Esophagus squamous epithelium (tissue), 5 donors: ENCODE measurements at regions not wholly inside any gene's neighbourhood (a gene's known extent, or its start where the extent isn't known, plus 50 kb on each side); places are given as distances from the start of the nearest gene placed in this dataset.

Experiments used
- DNase-seq: peaks from one replicate; lab custom pipeline; 2025; lab: John Stamatoyannopoulos, UW
- H3K27ac ChIP-seq, 4 donors: fragments of 200-600 bp; sonication (generic); one replicate each; pipeline ENCODE4 v1.5.1; 2016 to 2019; ENCODE audit warnings: mild to moderate bottlenecking in 1 of 4
- H3K27me3 ChIP-seq, 4 donors: fragments of 200-600 bp; sonication (generic); 1 replicate in 3 of 4; 2 replicates in 1 of 4; pipeline versions ENCODE4 v1.5.1 to v1.6.0; 2017 to 2021; ENCODE audit warnings: antibody characterized with exemption in 1 of 4
- H3K36me3 ChIP-seq, 3 donors: fragments of 200-600 bp; sonication (generic); one replicate each; pipeline ENCODE4 v1.5.1; 2016 to 2019
- H3K4me1 ChIP-seq, 3 donors: fragments of 200-600 bp; sonication (generic); one replicate each; pipeline ENCODE4 v1.5.1; 2017 to 2019
- H3K4me3 ChIP-seq, 4 donors: fragments of 200-600 bp; sonication (generic); 1 replicate in 3 of 4; 2 replicates in 1 of 4; pipeline ENCODE4 v1.5.1; 2016 to 2019; ENCODE audit warnings: mild to moderate bottlenecking in 2 of 4, moderate library complexity in 1 of 4
- H3K9me3 ChIP-seq, 3 donors: fragments of 200-600 bp; sonication (generic); one replicate each; pipeline ENCODE4 v1.5.1; 2016 to 2019
- POLR2A ChIP-seq, 4 donors: fragments of 450-650 bp; IDR thresholded peaks; one replicate each; pipeline ENCODE4 v1.6.1; 2017; ENCODE audit warnings: antibody characterized with exemption in 4 of 4, mild to moderate bottlenecking in 4 of 4, moderate library complexity in 3 of 4
- WGBS, 2 donors: methylation state at CpG; one replicate each; pipeline ENCODE4 v1.1.5; 2018; 5-methylcytosine and 5-hydroxymethylcytosine counted together
- intact Hi-C: fragments of 100-400 bp; cut with DNase I; formaldehyde crosslinking; loops from one replicate; pipeline ENCODE4 v1.15.0; 2022
- TF ChIP-seq, protein P1 (sequence below), 6 experiments: fragments of 450-650 bp in 4 of 6; fragments of 200-600 bp in 2 of 6; sonication (generic) in 2 of 6; IDR thresholded peaks; one replicate each; pipeline ENCODE4 v1.5.1; 2016 to 2019; ENCODE audit warnings: antibody characterized with exemption in 6 of 6, mild to moderate bottlenecking in 4 of 6, moderate library complexity in 4 of 6
- donor health status: DM: yes; HTN: yes; CAD: no.

DNA sequence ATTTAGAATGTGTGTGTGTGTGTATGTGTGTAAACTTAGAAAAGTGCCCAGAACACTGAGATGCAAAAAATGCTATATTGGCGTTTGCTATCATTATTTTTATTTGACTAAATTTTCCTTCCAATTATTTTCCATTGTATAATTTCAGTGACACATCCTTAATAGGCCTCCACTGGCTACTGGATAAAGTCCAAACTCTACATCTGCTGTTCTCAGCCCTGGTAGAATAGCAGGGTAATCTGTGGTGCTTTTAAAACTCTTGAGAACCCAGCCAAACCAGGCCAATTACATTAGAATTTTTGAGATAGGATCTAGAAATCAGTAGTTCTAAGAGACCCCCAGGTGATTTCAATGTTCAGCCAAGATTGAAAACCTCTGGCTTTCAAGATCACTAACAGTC is 66.4 kb downstream of the ZNF503 start:
- H3K4me3 ChIP-seq, result no peak overlapping the region
- intact Hi-C loops, result no loop called here
- WGBS, 2 donors, result 44 to 59% methylated on average over 1 of the region's 1 CpG
- no peaks in the 10 kb centered on the region for H3K36me3 ChIP-seq
- no peaks in the 10 kb centered on the region for H3K27me3 ChIP-seq
- DNase-seq, result no peak
- H3K4me1 ChIP-seq, result no peaks in the 10 kb centered on the region
- H3K27ac ChIP-seq, result no peak overlapping the region
- no peak for TF ChIP-seq POLR2A (IDR thresholded peaks at IDR 0.05)
- TF ChIP-seq, protein P1, sequence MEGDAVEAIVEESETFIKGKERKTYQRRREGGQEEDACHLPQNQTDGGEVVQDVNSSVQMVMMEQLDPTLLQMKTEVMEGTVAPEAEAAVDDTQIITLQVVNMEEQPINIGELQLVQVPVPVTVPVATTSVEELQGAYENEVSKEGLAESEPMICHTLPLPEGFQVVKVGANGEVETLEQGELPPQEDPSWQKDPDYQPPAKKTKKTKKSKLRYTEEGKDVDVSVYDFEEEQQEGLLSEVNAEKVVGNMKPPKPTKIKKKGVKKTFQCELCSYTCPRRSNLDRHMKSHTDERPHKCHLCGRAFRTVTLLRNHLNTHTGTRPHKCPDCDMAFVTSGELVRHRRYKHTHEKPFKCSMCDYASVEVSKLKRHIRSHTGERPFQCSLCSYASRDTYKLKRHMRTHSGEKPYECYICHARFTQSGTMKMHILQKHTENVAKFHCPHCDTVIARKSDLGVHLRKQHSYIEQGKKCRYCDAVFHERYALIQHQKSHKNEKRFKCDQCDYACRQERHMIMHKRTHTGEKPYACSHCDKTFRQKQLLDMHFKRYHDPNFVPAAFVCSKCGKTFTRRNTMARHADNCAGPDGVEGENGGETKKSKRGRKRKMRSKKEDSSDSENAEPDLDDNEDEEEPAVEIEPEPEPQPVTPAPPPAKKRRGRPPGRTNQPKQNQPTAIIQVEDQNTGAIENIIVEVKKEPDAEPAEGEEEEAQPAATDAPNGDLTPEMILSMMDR (IDR thresholded peaks at IDR 0.05), result no peak
- no peaks in the 10 kb centered on the region for H3K9me3 ChIP-seq

DNA sequence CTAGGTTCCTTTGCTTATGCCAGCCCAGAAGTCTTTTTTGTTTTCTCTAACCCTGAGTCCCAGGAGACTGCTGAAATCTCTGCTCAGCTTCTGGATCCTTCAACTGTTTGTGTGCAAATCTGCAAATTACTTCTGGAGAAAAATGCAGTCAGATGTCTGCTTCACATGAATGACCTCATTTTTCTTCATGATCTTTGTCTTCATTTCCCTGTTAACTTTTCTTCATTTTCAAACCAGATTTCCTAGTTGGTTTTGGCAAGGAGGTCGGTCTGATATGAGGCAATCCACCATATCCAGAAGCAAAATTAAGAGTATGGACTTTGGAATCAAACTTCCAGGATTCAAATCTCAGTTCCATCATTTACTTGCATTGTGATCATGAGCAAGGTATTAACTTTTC is 66.8 kb downstream of the ZNF503 start:
- intact Hi-C loops, result no loop called here
- TF ChIP-seq, protein P1 (IDR thresholded peaks at IDR 0.05), result no peak
- no peak for TF ChIP-seq POLR2A (IDR thresholded peaks at IDR 0.05)
- no peak overlapping the region for H3K4me3 ChIP-seq

DNA sequence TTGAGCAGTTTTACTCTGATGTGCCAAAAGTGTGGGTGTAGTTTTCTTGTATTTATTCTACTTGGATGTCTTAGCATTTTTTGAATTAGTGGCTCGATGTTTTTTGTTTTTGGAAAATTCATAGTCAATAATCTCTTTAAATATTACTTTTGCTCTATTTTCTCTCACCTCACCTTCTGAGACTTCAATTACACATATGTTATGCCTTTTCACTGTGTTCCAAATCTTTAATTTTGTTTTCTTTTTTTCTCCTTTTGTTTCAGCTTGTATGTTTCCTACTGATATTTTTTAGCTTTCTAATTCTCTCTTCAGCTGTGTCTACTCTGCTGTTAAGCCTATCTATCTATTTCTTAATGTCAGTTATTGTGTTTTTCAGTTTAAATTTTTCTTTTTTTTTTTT is 69.5 kb downstream of the ZNF503 start:
- no peaks in the 10 kb centered on the region for H3K36me3 ChIP-seq
- no peak overlapping the region for H3K4me3 ChIP-seq
- TF ChIP-seq, protein P1 (IDR thresholded peaks at IDR 0.05), result no peak
- no peak for TF ChIP-seq POLR2A (IDR thresholded peaks at IDR 0.05)
- intact Hi-C loops, result no loop called here
- WGBS, 2 donors, result 71 to 80% methylated on average over 1 of the region's 1 CpG
- H3K9me3 ChIP-seq, result no peaks in the 10 kb centered on the region
- H3K27me3 ChIP-seq, result no peaks in the 10 kb centered on the region
- no peak overlapping the region for H3K27ac ChIP-seq
- no peaks in the 10 kb centered on the region for H3K4me1 ChIP-seq
- DNase-seq, result no peak

More for the DNA sequence above, 66.8 kb downstream of the ZNF503 start:
- no peaks in the 10 kb centered on the region for H3K36me3 ChIP-seq
- H3K4me1 ChIP-seq, result no peaks in the 10 kb centered on the region
- DNase-seq, result no peak
- H3K9me3 ChIP-seq, result no peaks in the 10 kb centered on the region
- 36 to 71% methylated on average over 1 of the region's 1 CpG for WGBS, 2 donors
- no peak overlapping the region for H3K27ac ChIP-seq
- H3K27me3 ChIP-seq, result no peaks in the 10 kb centered on the region

DNA sequence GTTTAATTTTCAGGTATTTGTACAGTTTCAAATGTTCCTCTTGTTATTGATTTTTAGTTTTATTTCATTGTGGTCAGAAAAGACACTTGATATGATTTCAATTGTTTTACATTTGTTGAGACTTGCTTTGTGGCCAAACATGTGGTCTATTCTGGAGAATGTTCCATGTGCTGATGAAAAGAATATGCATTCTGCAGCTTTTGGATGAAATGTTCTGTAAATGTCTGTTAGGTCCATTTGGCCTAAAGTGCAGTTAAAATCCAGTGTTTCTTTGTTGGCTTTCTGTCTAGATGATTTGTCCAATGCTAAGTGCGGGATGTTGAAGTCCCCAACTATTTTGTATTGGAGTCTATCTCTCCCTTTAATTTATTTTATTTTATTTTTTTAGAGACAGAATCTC is 70.5 kb downstream of the ZNF503 start:
- intact Hi-C loops, result no loop called here
- no peak for TF ChIP-seq POLR2A (IDR thresholded peaks at IDR 0.05)
- TF ChIP-seq, protein P1 (IDR thresholded peaks at IDR 0.05), result no peak
- 89 to 100% methylated on average over 1 of the region's 1 CpG for WGBS, 2 donors
- Histone ChIP-seq H3K4me3 (no peak overlapping the region), H3K27ac (no peak overlapping the region), H3K36me3 (no peaks in the 10 kb centered on the region), H3K27me3 (no peaks in the 10 kb centered on the region), H3K4me1 (no peaks in the 10 kb centered on the region), H3K9me3 (no peaks in the 10 kb centered on the region)
- no peak for DNase-seq

DNA sequence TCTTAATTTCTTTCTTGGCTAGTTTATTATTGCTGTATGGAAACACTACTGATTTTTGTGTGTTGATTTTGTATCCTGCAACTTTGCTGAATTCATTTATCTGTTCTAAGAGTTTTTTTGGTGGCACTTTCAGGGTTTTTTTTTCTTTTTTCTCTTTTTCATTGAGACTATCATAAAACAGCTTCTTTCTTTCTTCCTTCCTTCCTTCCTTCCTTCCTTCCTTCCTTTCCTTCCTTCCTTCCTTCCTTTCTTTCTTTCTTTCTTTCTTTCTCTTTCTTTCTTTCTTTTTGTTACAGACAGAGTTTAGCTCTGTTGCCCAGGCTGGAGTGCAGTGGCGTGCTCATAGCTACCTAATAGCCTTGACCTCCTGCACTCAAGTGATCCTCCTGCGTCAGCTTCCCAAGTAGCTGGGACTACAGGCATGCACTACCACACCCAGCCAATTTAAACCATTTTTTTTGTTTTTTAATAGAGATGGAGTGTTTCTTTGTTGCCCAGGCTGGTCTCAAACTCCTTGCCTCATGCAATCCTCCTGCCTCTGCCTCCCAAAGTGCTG is 72.3 kb downstream of the ZNF503 start:
- WGBS, 2 donors, result 84% methylated on average over 2 of the region's 2 CpGs
- H3K27me3 ChIP-seq, result no peaks in the 10 kb centered on the region
- intact Hi-C loops, result no loop called here
- H3K9me3 ChIP-seq, result no peaks in the 10 kb centered on the region
- H3K4me1 ChIP-seq, result no peaks in the 10 kb centered on the region
- H3K36me3 ChIP-seq, result no peaks in the 10 kb centered on the region
- no peak overlapping the region for H3K4me3 ChIP-seq
- DNase-seq, result no peak
- TF ChIP-seq POLR2A (IDR thresholded peaks at IDR 0.05), result no peak
- TF ChIP-seq, protein P1 (IDR thresholded peaks at IDR 0.05), result no peak
- H3K27ac ChIP-seq, result no peak overlapping the region
